PC-9 (cell line): ENCODE measurements at regions not wholly inside any gene's neighbourhood (a gene's known extent, or its start where the extent isn't known, plus 50 kb on each side); places are given as distances from the start of the nearest gene placed in this dataset.
"Not testable (repeated sequence)": the region's sequence is repeated elsewhere in the genome, so short reads cannot be mapped to it uniquely, and the experiment has no call there.

ENCODE experiments used
- BruUV-seq: library from RNA; stranded (reverse); fragments of 400-500 nt; replicated peaks from 2 replicates; lab custom pipeline; 2021; lab: Mats Ljungman, UMichigan
- CTCF ChIA-PET: fragments of 300-600 bp; sonication (Branson Sonifier 250); formaldehyde crosslinking; loops from one replicate; lab custom pipeline; 2022; ENCODE audit warnings: antibody characterized with exemption; lab: Charles Lee
- POLR2A ChIA-PET: fragments of 300-600 bp; sonication (Branson Sonifier 250); formaldehyde crosslinking; loops from one replicate; lab custom pipeline; 2022; ENCODE audit warnings: antibody characterized with exemption; ENCODE audit not compliant: unreplicated experiment; lab: Charles Lee
- DNase-seq, 2 experiments: peaks; one replicate each; pipeline versions ENCODE4 v3.0.0 to v3.0.0-alpha.2; 2015 to 2022; ENCODE audit warnings: mixed read lengths in 1 of 2
- H2AFZ ChIP-seq: fragments of 200-600 bp; sonication (generic); 2 replicates; pipeline ENCODE4 v1.8.1; 2017; ENCODE audit warnings: antibody characterized with exemption
- H3F3A ChIP-seq: fragments of 200-600 bp; sonication (generic); 2 replicates; pipeline ENCODE4 v1.8.1; 2017; ENCODE audit warnings: antibody characterized with exemption, mild to moderate bottlenecking, low read depth; ENCODE audit not compliant: insufficient read depth
- H3K27ac ChIP-seq: fragments of 200-600 bp; sonication (generic); 2 replicates; pipeline ENCODE4 v1.6.1; 2016; ENCODE audit warnings: mixed run types
- H3K27me3 ChIP-seq: fragments of 200-600 bp; sonication (generic); 2 replicates; pipeline ENCODE4 v1.6.1; 2016; ENCODE audit warnings: low read depth, mixed run types; ENCODE audit not compliant: insufficient read depth
- H3K36me3 ChIP-seq: fragments of 200-600 bp; sonication (generic); 2 replicates; pipeline ENCODE4 v1.6.1; 2016; ENCODE audit warnings: low read depth, mixed run types
- H3K4me1 ChIP-seq: fragments of 200-600 bp; sonication (generic); replicated peaks from 2 replicates; pipeline ENCODE4 v1.6.1; 2016; ENCODE audit warnings: mixed run types; ENCODE audit not compliant: insufficient read depth
- H3K4me2 ChIP-seq: fragments of 200-600 bp; sonication (generic); 2 replicates; pipeline ENCODE4 v1.6.1; 2017; ENCODE audit warnings: mixed run types
- H3K4me3 ChIP-seq: fragments of 200-600 bp; sonication (generic); 2 replicates; pipeline ENCODE4 v1.6.1; 2016; ENCODE audit warnings: mixed run types
- H3K79me2 ChIP-seq: fragments of 200-600 bp; sonication (generic); 2 replicates; pipeline ENCODE4 v1.6.1; 2017; ENCODE audit warnings: low read depth, mixed run types
- H3K9me2 ChIP-seq: fragments of 200-600 bp; sonication (generic); 2 replicates; pipeline ENCODE4 v1.8.1; 2017; ENCODE audit warnings: mild to moderate bottlenecking; ENCODE audit not compliant: insufficient read depth
- H3K9me3 ChIP-seq: fragments of 200-600 bp; sonication (generic); 2 replicates; pipeline ENCODE4 v1.8.1; 2016; ENCODE audit warnings: low read depth; ENCODE audit not compliant: insufficient read depth
- H4K20me1 ChIP-seq: fragments of 200-600 bp; sonication (generic); 2 replicates; pipeline ENCODE4 v1.8.1; 2017; ENCODE audit not compliant: insufficient read depth
- CTCF ChIP-seq: fragments of 200-600 bp; sonication (generic); conservative IDR thresholded peaks from 2 replicates; pipeline ENCODE4 v1.6.1; 2017; ENCODE audit warnings: mixed run types, antibody characterized with exemption, mild to moderate bottlenecking, moderate library complexity
- EZH2 ChIP-seq: fragments of 200-600 bp; sonication (generic); IDR thresholded peaks from 2 replicates; pipeline ENCODE4 v1.8.0; 2017; ENCODE audit warnings: antibody characterized with exemption, low read depth
- intact Hi-C: fragments of 100-400 bp; cut with micrococcal nuclease; formaldehyde crosslinking; loops from one replicate; pipeline ENCODE4 v1.10.0; 2022; ENCODE audit not compliant: unreplicated experiment

- peaks cover 89% of the 10 kb centered on the region for H3K27me3 ChIP-seq
- CTCF ChIA-PET = interaction anchor here (0.8 kb wide), 1 partner anchor 79 kb away, joined by 3 read pairs; no protein-coding TSS in a partner anchor
Measured at GRCh38 chr5:1985781-1986180, 103.1 kb upstream of the IRX4 start.

DNA sequence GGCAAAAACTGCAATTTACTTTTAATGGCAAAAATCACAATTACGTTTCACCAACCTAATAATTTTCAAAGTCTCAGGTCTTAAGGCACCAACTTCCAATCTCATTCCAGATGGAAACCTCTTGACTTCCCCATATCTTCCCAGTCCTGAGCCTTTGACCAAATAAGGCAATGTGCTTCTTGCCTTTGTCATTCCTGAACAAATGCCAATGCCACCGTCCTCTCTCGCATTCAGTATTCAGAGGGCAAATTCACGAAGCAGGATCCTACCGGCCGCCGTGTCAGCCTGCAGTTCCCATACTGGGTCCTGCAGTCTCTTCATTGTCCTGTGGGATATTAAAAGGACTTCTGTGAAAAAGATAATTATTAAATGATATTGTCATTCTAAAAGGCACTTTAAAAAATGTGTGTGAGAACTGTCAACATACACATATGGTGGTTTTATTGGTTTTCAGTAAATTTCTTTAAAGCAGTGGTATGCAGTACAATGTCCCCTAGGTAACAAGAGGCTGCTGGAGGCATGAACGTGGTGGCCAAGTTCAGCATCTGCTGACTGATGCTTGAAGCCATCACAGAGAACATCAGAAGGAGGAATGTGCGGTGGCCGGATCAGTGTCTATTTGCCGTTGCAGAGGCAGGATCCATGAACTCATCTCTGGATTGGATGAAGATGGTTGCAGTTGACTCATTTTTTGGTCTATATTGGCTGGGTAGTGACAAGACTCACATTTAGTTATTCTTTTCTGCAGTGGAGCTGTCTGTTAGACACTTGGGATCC, 101.4 kb upstream of the IRX4 start:
- TF ChIP-seq EZH2 = no peak
- no peak for TF ChIP-seq CTCF
- no TSS peak for BruUV-seq
- Histone ChIP-seq H3K4me2 (no peak overlapping the region), H3K4me1 (no peaks in the 10 kb centered on the region), H3F3A (no peaks in the 10 kb centered on the region), H2AFZ (no peak overlapping the region), H3K36me3 (no peaks in the 10 kb centered on the region), H3K9me3 (no peaks in the 10 kb centered on the region), H3K9me2 (no peaks in the 10 kb centered on the region), H3K4me3 (no peak overlapping the region), H3K79me2 (no peaks in the 10 kb centered on the region), H3K27ac (no peak overlapping the region), H3K27me3 (peaks cover 87% of the 10 kb centered on the region), H4K20me1 (0 out of 2 replicates have a peak, but pooled peaks cover 4% of the 10 kb centered on the region)
- intact Hi-C loops = no loop called here
- POLR2A ChIA-PET = no interaction called here
- CTCF ChIA-PET = no interaction called here
- DNase-seq = no peak

More at GRCh38 chr5:1985781-1986180, 103.1 kb upstream of the IRX4 start:
- Histone ChIP-seq H3K36me3 (no peaks in the 10 kb centered on the region), H3K9me2 (no peaks in the 10 kb centered on the region), H3K9me3 (no peaks in the 10 kb centered on the region), H3K4me1 (no peaks in the 10 kb centered on the region), H3K27ac (no peak overlapping the region), H4K20me1 (0 out of 2 replicates have a peak, but pooled peaks cover 4% of the 10 kb centered on the region), H3K4me2 (no peak overlapping the region), H3K79me2 (no peaks in the 10 kb centered on the region), H3K4me3 (no peak overlapping the region), H3F3A (no peaks in the 10 kb centered on the region), H2AFZ (no peak overlapping the region)
- BruUV-seq = no TSS peak
- POLR2A ChIA-PET = no interaction called here
- intact Hi-C loops = no loop called here
- TF ChIP-seq EZH2 (no peak), CTCF (no peak)
- DNase-seq = no peak

DNA sequence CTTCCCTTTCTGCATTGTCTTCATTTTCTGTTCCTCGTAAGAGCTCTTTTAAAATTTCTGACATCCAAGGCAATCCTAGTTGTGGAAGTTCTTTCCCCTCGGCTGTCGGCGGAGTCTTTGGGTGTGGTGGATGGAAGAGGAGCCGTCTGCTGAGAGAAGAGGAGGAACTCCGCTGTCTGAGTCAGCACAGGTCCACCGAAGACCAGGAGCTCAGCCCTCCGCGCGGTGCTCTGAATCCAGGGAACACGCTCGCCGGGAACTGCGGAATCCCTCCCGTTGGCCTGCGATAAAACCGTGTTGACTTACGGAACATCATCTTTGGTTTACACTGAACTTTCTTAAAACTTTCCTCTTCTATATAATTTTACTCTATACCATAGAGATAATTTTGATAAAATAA, 100.7 kb upstream of the IRX4 start:
- Histone ChIP-seq H3K27ac (no peak overlapping the region), H4K20me1 (0 out of 2 replicates have a peak, but pooled peaks cover 4% of the 10 kb centered on the region), H2AFZ (no peak overlapping the region), H3K27me3 (peaks cover 89% of the 10 kb centered on the region), H3F3A (no peaks in the 10 kb centered on the region), H3K4me3 (no peak overlapping the region), H3K4me1 (no peaks in the 10 kb centered on the region), H3K36me3 (no peaks in the 10 kb centered on the region), H3K4me2 (no peak overlapping the region), H3K9me2 (no peaks in the 10 kb centered on the region), H3K79me2 (no peaks in the 10 kb centered on the region), H3K9me3 (no peaks in the 10 kb centered on the region)
- DNase-seq = no peak
- intact Hi-C loops = no loop called here
- POLR2A ChIA-PET = no interaction called here
- CTCF ChIA-PET = no interaction called here
- TF ChIP-seq EZH2 (no peak), CTCF (no peak)
- BruUV-seq = no TSS peak

DNA sequence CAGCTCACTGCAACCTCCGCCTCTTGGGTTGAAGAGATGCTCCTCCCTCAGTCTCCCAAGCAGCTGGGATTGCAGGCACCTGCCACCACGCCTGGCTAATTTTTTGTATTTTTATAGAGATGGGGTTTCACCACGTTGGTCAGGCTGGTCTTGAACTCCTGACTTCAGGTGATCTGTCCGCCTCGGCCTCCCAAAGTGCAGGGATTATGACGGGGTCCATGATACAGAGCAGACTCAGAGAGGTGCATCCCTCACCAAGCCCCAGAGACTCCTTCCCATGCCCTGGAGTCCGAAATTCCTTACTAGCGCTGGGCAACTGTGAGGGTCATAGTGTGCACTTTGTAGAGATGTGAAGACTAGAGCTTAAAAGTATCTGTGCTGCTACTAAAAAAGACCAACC, 99.8 kb upstream of the IRX4 start:
- H3K4me3 ChIP-seq, intact Hi-C loops, H3K27ac ChIP-seq, H3F3A ChIP-seq, H3K36me3 ChIP-seq, POLR2A ChIA-PET, H3K4me2 ChIP-seq, H4K20me1 ChIP-seq, H3K9me2 ChIP-seq, H2AFZ ChIP-seq, BruUV-seq, DNase-seq, H3K79me2 ChIP-seq, H3K9me3 ChIP-seq, H3K4me1 ChIP-seq: not testable (repeated sequence)
- H3K27me3 ChIP-seq = peaks cover 90% of the 10 kb centered on the region
- CTCF ChIA-PET = interaction anchor here (0.6 kb wide), 1 partner anchor 17 kb away, joined by 4 read pairs; no protein-coding TSS in a partner anchor
